ENCODE measurements at regions not wholly inside any gene's neighbourhood (a gene's known extent, or its start where the extent isn't known, plus 50 kb on each side); places are given as distances from the start of the nearest gene placed in this dataset.

DNA sequence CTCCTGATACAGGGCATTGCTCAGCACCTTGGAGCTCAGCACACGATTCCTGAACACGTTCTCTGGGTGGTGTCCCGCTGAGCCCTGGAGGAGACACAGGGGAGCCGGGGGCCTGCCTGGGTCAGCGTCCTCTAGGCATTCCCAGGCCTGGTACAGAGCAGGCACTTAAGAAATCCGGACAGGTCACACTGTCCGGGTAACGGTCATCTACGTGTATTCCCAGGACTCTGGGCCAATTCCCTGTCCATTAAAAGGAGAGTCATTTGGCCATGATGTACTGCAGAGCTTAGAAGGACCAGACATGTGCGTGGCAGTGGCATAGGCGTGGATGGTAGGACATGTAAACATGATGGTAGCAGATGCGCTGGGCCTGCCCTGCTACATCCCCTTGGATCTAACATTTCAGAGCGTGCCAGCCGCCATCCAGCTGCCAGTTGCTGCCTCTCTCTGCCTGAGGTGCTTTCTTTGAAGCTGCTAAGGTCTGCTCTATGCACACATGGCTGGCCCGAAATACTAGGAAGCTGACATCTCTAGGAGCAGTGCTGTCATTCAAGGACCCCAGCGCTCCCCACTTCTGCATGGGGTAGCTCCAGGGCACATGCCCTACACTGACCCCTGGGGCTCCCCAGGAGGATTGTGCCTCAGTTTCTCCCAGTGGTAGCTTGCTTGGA, 273.1 kb upstream of the RTL1 start:
- ChIA-PET POLR2A (no interaction called here), CTCF (no interaction called here)
- H3K27me3 Mint-ChIP-seq, result peaks cover 5% of the 10 kb centered on the region
- H3K27ac Mint-ChIP-seq, result no peak overlapping the region
- H3K9me3 Mint-ChIP-seq, result no peaks in the 10 kb centered on the region
- no peak for DNase-seq
- no peak overlapping the region for H3K4me3 Mint-ChIP-seq
- intact Hi-C loops (cut with micrococcal nuclease), result no loop called here
- H3K4me1 Mint-ChIP-seq (ENCODE audit: low read depth), result no peaks in the 10 kb centered on the region
- H3K36me3 Mint-ChIP-seq (ENCODE audit: low read depth), result no peaks in the 10 kb centered on the region
- ATAC-seq, result no peak
- TF ChIP-seq, protein P1, sequence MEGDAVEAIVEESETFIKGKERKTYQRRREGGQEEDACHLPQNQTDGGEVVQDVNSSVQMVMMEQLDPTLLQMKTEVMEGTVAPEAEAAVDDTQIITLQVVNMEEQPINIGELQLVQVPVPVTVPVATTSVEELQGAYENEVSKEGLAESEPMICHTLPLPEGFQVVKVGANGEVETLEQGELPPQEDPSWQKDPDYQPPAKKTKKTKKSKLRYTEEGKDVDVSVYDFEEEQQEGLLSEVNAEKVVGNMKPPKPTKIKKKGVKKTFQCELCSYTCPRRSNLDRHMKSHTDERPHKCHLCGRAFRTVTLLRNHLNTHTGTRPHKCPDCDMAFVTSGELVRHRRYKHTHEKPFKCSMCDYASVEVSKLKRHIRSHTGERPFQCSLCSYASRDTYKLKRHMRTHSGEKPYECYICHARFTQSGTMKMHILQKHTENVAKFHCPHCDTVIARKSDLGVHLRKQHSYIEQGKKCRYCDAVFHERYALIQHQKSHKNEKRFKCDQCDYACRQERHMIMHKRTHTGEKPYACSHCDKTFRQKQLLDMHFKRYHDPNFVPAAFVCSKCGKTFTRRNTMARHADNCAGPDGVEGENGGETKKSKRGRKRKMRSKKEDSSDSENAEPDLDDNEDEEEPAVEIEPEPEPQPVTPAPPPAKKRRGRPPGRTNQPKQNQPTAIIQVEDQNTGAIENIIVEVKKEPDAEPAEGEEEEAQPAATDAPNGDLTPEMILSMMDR (IDR thresholded peaks at IDR 0.05), result no peak

DNA sequence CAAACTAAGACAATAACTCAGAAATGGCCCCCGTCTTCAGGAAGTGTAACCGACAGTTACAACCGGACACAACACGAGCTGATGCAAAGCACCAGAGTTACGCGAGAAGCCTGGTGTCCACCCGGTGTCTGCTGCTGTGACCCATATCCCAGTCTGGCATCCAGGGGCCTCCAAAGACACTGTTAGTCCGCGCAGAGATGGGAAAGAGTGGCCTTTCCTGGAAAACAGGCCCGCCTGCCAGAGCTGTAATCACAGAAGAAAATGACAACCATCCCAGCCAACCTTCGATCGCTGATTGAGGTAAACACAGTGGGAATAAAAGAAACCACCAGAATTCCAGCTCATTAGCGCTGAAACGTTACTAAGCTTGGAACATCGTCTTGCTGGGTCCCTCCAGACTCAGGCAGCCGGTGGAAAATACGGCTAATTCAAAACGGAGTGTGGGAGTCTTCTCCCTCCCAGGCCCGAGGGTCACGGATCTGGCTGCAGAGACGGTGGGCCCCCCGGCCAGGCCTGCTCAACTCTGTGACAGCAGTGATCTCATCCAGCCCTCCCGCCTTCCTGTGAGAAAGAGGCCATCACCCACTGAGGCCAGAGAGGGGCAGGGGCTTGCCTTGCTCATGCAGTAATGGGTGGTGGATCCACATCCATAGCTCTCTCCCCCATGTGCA, 273.9 kb upstream of the RTL1 start:
- DNase-seq (no peak), ATAC-seq (no peak)
- intact Hi-C loops (cut with micrococcal nuclease), result no loop called here
- peaks cover 3% of the 10 kb centered on the region for H3K27me3 Mint-ChIP-seq
- H3K36me3 Mint-ChIP-seq (ENCODE audit: low read depth), result no peaks in the 10 kb centered on the region
- H3K27ac Mint-ChIP-seq, result no peak overlapping the region
- TF ChIP-seq, protein P1 (IDR thresholded peaks at IDR 0.05), result no peak
- no peak overlapping the region for H3K4me3 Mint-ChIP-seq
- H3K4me1 Mint-ChIP-seq (ENCODE audit: low read depth), result no peaks in the 10 kb centered on the region
- ChIA-PET CTCF (no interaction called here), POLR2A (no interaction called here)
- H3K9me3 Mint-ChIP-seq, result no peaks in the 10 kb centered on the region

DNA sequence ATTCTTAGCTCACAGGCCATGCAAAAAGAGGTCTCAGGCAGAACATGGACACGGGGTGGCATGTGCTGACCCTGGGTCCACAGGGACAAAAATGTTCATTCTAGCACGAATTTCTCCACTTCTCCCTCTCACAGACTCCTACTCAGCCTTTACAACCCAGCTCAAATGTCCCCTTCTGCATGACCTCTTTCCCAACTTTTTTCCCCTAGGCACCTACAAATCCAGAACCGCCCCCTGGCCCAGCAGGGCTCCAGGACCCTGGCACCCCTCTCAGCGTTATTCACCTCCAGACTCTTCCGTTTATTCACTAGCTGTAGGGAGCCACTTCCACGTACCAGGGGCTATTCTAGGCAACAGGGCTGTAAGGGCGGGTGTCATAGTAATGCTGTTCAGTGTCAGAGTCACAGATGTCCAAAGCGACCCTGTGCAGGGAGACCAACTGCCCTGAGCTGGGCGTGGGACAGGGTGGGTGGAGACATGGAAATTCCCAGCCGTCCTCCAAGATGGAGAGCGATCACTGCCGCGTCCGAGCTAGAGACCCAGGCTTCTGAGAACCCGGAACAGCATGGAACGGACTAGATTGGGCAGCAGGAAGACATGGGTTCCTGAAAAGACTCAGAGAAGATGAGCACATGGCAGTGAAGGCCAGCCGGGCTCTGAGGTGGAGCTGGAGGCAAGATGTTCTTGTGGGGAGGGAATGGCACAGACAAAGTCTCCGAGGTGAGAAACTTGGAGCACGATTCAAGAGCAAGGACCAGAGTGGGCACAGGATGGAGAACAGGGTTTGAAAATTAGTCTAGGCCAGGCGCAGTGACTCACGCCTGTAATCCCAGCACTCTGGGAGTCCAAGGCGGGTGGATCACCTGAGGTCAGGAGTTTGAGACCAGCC, 274.9 kb upstream of the RTL1 start:
- Mint-ChIP-seq H3K4me3 (no peak overlapping the region), H3K9me3 (no peaks in the 10 kb centered on the region), H3K27ac (no peak overlapping the region), H3K36me3 (ENCODE audit: low read depth) (no peaks in the 10 kb centered on the region), H3K4me1 (ENCODE audit: low read depth) (no peaks in the 10 kb centered on the region), H3K27me3 (no peaks in the 10 kb centered on the region)
- no peak for ATAC-seq
- TF ChIP-seq, protein P1 (IDR thresholded peaks at IDR 0.05), result no peak
- ChIA-PET POLR2A (no interaction called here), CTCF (no interaction called here)
- no peak for DNase-seq
- intact Hi-C loops (cut with micrococcal nuclease), result no loop called here

DNA sequence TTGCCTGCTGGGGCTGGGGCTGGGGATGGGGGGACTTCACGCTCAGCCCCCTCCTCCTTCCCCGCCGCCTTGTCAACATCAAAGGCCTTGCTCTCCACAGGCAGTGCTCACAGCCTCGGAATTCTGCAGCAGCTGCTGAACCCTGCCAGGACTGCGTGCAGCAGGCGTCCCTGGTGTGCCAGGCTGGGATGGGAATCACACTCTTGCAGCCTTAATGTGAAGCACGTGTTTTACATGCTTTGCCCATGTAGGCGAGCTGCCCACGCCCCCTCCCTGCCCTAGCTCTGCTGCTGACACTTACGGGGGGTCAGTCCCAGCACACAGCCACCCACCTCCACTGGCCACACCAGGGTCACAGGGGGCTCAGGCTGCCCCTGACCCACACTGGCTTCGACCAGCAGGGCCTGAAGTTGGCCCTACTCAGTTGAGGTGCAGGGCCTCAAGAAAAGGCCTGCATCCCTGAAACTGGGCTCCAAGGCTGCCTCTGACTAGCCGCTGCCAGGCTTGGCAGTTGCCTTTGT, 276.2 kb upstream of the RTL1 start:
- ChIA-PET POLR2A (no interaction called here), CTCF (no interaction called here)
- Mint-ChIP-seq H3K4me1 (ENCODE audit: low read depth) (no peaks in the 10 kb centered on the region), H3K27ac (no peak overlapping the region), H3K4me3 (no peak overlapping the region), H3K27me3 (no peaks in the 10 kb centered on the region), H3K9me3 (no peaks in the 10 kb centered on the region), H3K36me3 (ENCODE audit: low read depth) (no peaks in the 10 kb centered on the region)
- DNase-seq, result no peak
- TF ChIP-seq, protein P1 (IDR thresholded peaks at IDR 0.05), result no peak
- intact Hi-C loops (cut with micrococcal nuclease), result no loop called here
- no peak for ATAC-seq
